ENCODE measurements at regions not wholly inside any gene's neighbourhood (a gene's known extent, or its start where the extent isn't known, plus 50 kb on each side); places are given as distances from the start of the nearest gene placed in this dataset.

DNA sequence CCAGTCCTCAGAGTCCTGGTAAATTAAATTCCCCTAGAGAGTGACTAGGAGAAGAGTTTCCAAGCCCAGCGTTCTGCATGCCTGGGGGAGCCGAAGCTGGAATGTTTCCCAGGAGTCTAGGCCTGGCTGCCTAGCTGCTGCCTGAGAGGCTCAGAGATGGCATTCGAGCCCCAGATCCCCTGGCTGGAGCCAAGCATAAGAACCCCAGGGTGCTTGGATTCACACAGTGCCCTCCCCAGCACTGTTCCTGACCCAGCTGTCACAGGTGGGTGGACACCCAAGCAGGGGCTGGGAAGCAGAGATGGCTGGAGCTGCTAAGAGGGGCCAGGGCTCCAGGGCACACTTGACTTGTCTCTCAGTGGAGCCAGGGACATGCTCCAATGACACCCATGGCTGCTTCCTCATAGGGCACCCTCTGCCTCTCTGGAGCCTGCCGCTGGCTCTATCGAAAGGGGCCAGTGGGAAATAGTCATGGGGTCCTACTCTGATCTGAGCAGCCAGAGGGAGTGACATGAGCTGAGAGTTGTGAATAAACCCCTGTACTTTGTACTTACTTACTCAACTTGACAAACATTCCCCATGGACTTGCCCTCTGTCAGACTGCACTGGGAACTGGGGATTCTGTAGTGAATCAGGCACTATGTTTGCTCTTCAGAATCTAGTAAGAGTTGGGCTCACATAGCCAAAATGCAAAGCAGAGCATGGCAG lies 62.6 kb upstream of the XPA start (continued):
- TF ChIP-seq, protein P1, sequence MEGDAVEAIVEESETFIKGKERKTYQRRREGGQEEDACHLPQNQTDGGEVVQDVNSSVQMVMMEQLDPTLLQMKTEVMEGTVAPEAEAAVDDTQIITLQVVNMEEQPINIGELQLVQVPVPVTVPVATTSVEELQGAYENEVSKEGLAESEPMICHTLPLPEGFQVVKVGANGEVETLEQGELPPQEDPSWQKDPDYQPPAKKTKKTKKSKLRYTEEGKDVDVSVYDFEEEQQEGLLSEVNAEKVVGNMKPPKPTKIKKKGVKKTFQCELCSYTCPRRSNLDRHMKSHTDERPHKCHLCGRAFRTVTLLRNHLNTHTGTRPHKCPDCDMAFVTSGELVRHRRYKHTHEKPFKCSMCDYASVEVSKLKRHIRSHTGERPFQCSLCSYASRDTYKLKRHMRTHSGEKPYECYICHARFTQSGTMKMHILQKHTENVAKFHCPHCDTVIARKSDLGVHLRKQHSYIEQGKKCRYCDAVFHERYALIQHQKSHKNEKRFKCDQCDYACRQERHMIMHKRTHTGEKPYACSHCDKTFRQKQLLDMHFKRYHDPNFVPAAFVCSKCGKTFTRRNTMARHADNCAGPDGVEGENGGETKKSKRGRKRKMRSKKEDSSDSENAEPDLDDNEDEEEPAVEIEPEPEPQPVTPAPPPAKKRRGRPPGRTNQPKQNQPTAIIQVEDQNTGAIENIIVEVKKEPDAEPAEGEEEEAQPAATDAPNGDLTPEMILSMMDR (IDR thresholded peaks at IDR 0.05; ENCODE audit: low read depth, low read length, missing input control), result no peak
- peak; percentile 67 to 80 for TF ChIP-seq JUND (IDR thresholded peaks at IDR 0.05)
- peak; percentile 26 for TF ChIP-seq FOXA1 (IDR thresholded peaks at IDR 0.05)
- peak; percentile 72 for TF ChIP-seq REST (IDR thresholded peaks at IDR 0.05)
- peak; percentile 57 for TF ChIP-seq MAX (IDR thresholded peaks at IDR 0.05)
- TF ChIP-seq FOXA2 (IDR thresholded peaks at IDR 0.05), result no peak
- TF ChIP-seq HNF4G (IDR thresholded peaks at IDR 0.05), result peak; percentile 88
- peak; percentile 71 to 76 for TF ChIP-seq RXRA (IDR thresholded peaks at IDR 0.05)

DNA sequence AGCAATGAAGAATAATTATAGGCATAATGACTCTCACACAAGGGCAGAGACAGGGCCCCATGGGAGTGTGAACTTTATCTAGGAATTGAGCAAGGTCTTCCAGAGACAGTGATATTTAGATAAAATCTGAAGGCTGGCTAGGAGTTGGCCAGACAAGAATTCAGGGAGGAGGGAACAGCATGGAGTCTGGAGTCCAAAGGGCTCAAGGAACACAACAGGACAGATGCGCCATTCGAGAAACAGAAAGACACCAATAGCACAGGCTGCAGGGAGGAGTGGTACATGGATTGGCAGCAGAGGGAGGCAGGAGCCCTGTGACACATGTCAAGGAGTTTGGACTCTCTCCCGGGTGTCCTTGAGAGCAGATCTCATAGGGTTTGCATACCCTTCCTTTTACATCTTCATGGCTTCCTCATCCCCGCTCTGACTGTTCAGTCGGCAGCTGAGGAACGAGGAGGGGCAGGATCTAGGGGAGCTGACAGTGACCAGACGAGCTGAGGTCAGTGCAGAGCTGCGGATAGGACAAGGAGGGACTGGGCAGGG lies 64.0 kb upstream of the XPA start:
- no peak overlapping the region for H3K4me3 ChIP-seq (ENCODE audit: low read depth in 1 of 3, low read length in 3 of 3)
- no peak for DNase-seq (ENCODE audit: low spot score)
- no peak overlapping the region for H3K27ac ChIP-seq (ENCODE audit: low read depth in 1 of 2, low read length in 2 of 2)
- WGBS, result 79% methylated on average over 8 of the region's 8 CpGs
- H3K27me3 ChIP-seq (ENCODE audit: control insufficient read depth in 4 of 4, insufficient read depth in 4 of 4, low read length in 3 of 4), result no peaks in the 10 kb centered on the region
- no peak overlapping the region for H3K9ac ChIP-seq (ENCODE audit: low read depth in 1 of 2, low read length in 2 of 2)
- TF ChIP-seq HNF4G (IDR thresholded peaks at IDR 0.05), result no peak
- no peak for TF ChIP-seq YY1 (IDR thresholded peaks at IDR 0.05)
- peak in 1 of 2 donors; percentile 21 for TF ChIP-seq HNF4A (conservative IDR thresholded peaks at IDR 0.05)
- TF ChIP-seq TAF1 (conservative IDR thresholded peaks at IDR 0.05), result no peak
- no peak for TF ChIP-seq MAX (IDR thresholded peaks at IDR 0.05)
- H3K9me3 ChIP-seq (ENCODE audit: control insufficient read depth in 4 of 4, low read length in 3 of 4), result no peaks in the 10 kb centered on the region
- no peaks in the 10 kb centered on the region for H3K36me3 ChIP-seq (ENCODE audit: control insufficient read depth in 4 of 4, insufficient read depth in 3 of 4, low read depth in 1 of 4, low read length in 3 of 4)
- peaks cover 6 to 15% (median 13%) of the 10 kb centered on the region in 4 donors for H3K4me1 ChIP-seq (ENCODE audit: control insufficient read depth in 4 of 4, insufficient read depth in 4 of 4, low read length in 3 of 4)

GRCh38 chr9:97761879-97762278 lies 64.7 kb upstream of the XPA start:
- Histone ChIP-seq H3K27ac (ENCODE audit: low read depth in 1 of 2, low read length in 2 of 2) (no peak overlapping the region), H3K27me3 (ENCODE audit: control insufficient read depth in 4 of 4, insufficient read depth in 4 of 4, low read length in 3 of 4) (no peaks in the 10 kb centered on the region), H3K9me3 (ENCODE audit: control insufficient read depth in 4 of 4, low read length in 3 of 4) (no peaks in the 10 kb centered on the region), H3K36me3 (ENCODE audit: control insufficient read depth in 4 of 4, insufficient read depth in 3 of 4, low read depth in 1 of 4, low read length in 3 of 4) (no peaks in the 10 kb centered on the region), H3K4me1 (ENCODE audit: control insufficient read depth in 4 of 4, insufficient read depth in 4 of 4, low read length in 3 of 4) (peaks cover 6 to 15% (median 13%) of the 10 kb centered on the region in 4 donors), H3K4me3 (ENCODE audit: low read depth in 1 of 3, low read length in 3 of 3) (no peak overlapping the region), H3K9ac (ENCODE audit: low read depth in 1 of 2, low read length in 2 of 2) (no peak overlapping the region)
- 92% methylated on average over 8 of the region's 8 CpGs for WGBS
- TF ChIP-seq HNF4G (IDR thresholded peaks at IDR 0.05), result no peak
- TF ChIP-seq GABPA (IDR thresholded peaks at IDR 0.05 in 1 of 2, conservative IDR thresholded peaks at IDR 0.05 in 1 of 2), result no peak
- TF ChIP-seq, protein P2, sequence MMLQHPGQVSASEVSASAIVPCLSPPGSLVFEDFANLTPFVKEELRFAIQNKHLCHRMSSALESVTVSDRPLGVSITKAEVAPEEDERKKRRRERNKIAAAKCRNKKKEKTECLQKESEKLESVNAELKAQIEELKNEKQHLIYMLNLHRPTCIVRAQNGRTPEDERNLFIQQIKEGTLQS (IDR thresholded peaks at IDR 0.05), result no peak
- TF ChIP-seq, protein P3, sequence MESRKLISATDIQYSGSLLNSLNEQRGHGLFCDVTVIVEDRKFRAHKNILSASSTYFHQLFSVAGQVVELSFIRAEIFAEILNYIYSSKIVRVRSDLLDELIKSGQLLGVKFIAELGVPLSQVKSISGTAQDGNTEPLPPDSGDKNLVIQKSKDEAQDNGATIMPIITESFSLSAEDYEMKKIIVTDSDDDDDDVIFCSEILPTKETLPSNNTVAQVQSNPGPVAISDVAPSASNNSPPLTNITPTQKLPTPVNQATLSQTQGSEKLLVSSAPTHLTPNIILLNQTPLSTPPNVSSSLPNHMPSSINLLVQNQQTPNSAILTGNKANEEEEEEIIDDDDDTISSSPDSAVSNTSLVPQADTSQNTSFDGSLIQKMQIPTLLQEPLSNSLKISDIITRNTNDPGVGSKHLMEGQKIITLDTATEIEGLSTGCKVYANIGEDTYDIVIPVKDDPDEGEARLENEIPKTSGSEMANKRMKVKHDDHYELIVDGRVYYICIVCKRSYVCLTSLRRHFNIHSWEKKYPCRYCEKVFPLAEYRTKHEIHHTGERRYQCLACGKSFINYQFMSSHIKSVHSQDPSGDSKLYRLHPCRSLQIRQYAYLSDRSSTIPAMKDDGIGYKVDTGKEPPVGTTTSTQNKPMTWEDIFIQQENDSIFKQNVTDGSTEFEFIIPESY (IDR thresholded peaks at IDR 0.05), result no peak
- no peak for TF ChIP-seq SP1 (IDR thresholded peaks at IDR 0.05)
- TF ChIP-seq, protein P1 (IDR thresholded peaks at IDR 0.05; ENCODE audit: low read depth, low read length, missing input control), result no peak
- TF ChIP-seq TAF1 (conservative IDR thresholded peaks at IDR 0.05), result no peak
- TF ChIP-seq FOXA2 (IDR thresholded peaks at IDR 0.05), result no peak
- no peak for TF ChIP-seq RXRA (IDR thresholded peaks at IDR 0.05)
- no peak for TF ChIP-seq FOXA1 (IDR thresholded peaks at IDR 0.05)
- TF ChIP-seq HNF4A (conservative IDR thresholded peaks at IDR 0.05), result no peak
- no peak for TF ChIP-seq MAX (IDR thresholded peaks at IDR 0.05)
- no peak for TF ChIP-seq YY1 (IDR thresholded peaks at IDR 0.05)
- no peak for TF ChIP-seq JUND (IDR thresholded peaks at IDR 0.05)
- no peak for TF ChIP-seq EGR1 (IDR thresholded peaks at IDR 0.05; ENCODE audit: low read depth in 2 of 2)
- no peak for TF ChIP-seq NR2F2 (IDR thresholded peaks at IDR 0.05)
- DNase-seq (ENCODE audit: low spot score), result no peak

All from liver (tissue), 8 donors.